Kidney (tissue), 13 donors: ENCODE measurements at regions not wholly inside any gene's neighbourhood (a gene's known extent, or its start where the extent isn't known, plus 50 kb on each side); places are given as distances from the start of the nearest gene placed in this dataset.

ENCODE experiments used
- DNase-seq, 5 donors: peaks; one replicate each; pipeline ENCODE4 v3.0.0-alpha.2; 2013 to 2020
- FAIRE-seq: peaks from 2 replicates; lab custom pipeline; 2012; peaks lifted over from hg19 to GRCh38; lab: Jason Lieb, UNC
- H3K27ac ChIP-seq, 2 donors: one replicate each; pipeline ENCODE4 v1.7.0; 2013; ENCODE audit warnings: low read depth in 2 of 2, low read length in 2 of 2, inconsistent platforms in 1 of 2
- H3K27me3 ChIP-seq: one replicate; pipeline ENCODE4 v1.7.1; 2013; ENCODE audit warnings: low read length, inconsistent platforms; ENCODE audit not compliant: control insufficient read depth, insufficient read depth
- H3K36me3 ChIP-seq, 3 donors: one replicate each; pipeline versions ENCODE4 v1.7.0 to v1.7.1; 2013; ENCODE audit warnings: low read length in 3 of 3, control low read depth in 1 of 3, inconsistent platforms in 1 of 3; ENCODE audit not compliant: insufficient read depth in 3 of 3, control insufficient read depth in 2 of 3
- H3K4me1 ChIP-seq, 3 donors: one replicate each; pipeline versions ENCODE4 v1.7.0 to v1.7.1; 2013; ENCODE audit warnings: low read length in 3 of 3, inconsistent platforms in 1 of 3, low read depth in 1 of 3; ENCODE audit not compliant: control insufficient read depth in 2 of 3, insufficient read depth in 2 of 3
- H3K4me3 ChIP-seq, 3 donors: one replicate each; pipeline versions ENCODE4 v1.7.0 to v1.8.1; 2013; ENCODE audit warnings: low read length in 3 of 3, control low read depth in 1 of 3, inconsistent platforms in 1 of 3
- H3K9ac ChIP-seq, 3 donors: one replicate each; pipeline versions ENCODE4 v1.7.0 to v1.7.1; 2013; ENCODE audit warnings: low read length in 3 of 3, control low read depth in 1 of 3, inconsistent platforms in 1 of 3
- H3K9me3 ChIP-seq, 3 donors: one replicate each; pipeline versions ENCODE4 v1.7.0 to v1.7.1; 2013; ENCODE audit warnings: low read length in 3 of 3, control low read depth in 1 of 3, inconsistent platforms in 1 of 3; ENCODE audit not compliant: control insufficient read depth in 2 of 3, insufficient read depth in 1 of 3
- CTCF ChIP-seq: IDR thresholded peaks from 3 replicates; pipeline ENCODE4 v1.5.1; 2012; ENCODE audit warnings: mild to moderate bottlenecking, moderate library complexity, borderline replicate concordance; ENCODE audit not compliant: insufficient read depth; ENCODE audit errors: extremely low read depth
- intact Hi-C: fragments of 100-400 bp; cut with DNase I; formaldehyde crosslinking; loops from one replicate; pipeline ENCODE4 v1.11.1; 2022
- donor health status: control.
- donor health status: control.
- donor health status: control.
- donor health status: control.
- donor health status: control.
- donor health status: DM: yes; HTN: yes; CAD: no.
- donor health status: Normal renal cell carcinoma (clear cell type).

GRCh38 chr13:34070006-34070405, 252.1 kb downstream of the RFC3 start:
- H3K9me3 ChIP-seq = peaks cover 0 to 7% (median 0%) of the 10 kb centered on the region in 3 donors
- DNase-seq = no peak
- H3K27ac ChIP-seq = no peak overlapping the region
- H3K4me3 ChIP-seq = no peak overlapping the region
- H3K9ac ChIP-seq = no peak overlapping the region
- intact Hi-C loops = no loop called here
- no peaks in the 10 kb centered on the region for H3K4me1 ChIP-seq
- TF ChIP-seq CTCF = no peak
- no peak for FAIRE-seq
- no peaks in the 10 kb centered on the region for H3K36me3 ChIP-seq
- no peaks in the 10 kb centered on the region for H3K27me3 ChIP-seq

GRCh38 chr13:34070544-34071303, 252.8 kb downstream of the RFC3 start:
- FAIRE-seq = no peak
- Histone ChIP-seq H3K9ac (no peak overlapping the region), H3K4me3 (no peak overlapping the region), H3K9me3 (peaks cover 0 to 7% (median 0%) of the 10 kb centered on the region in 3 donors), H3K27me3 (no peaks in the 10 kb centered on the region), H3K4me1 (no peaks in the 10 kb centered on the region), H3K36me3 (no peaks in the 10 kb centered on the region), H3K27ac (no peak overlapping the region)
- intact Hi-C loops = no loop called here
- TF ChIP-seq CTCF = no peak
- DNase-seq = no peak

GRCh38 chr13:34076319-34076718, 258.4 kb downstream of the RFC3 start:
- Histone ChIP-seq H3K36me3 (no peaks in the 10 kb centered on the region), H3K4me1 (peaks cover 0 to 6% (median 5%) of the 10 kb centered on the region in 3 donors), H3K27me3 (no peaks in the 10 kb centered on the region), H3K9ac (no peak overlapping the region), H3K27ac (no peak overlapping the region), H3K4me3 (no peak overlapping the region), H3K9me3 (no peaks in the 10 kb centered on the region)
- intact Hi-C loops = no loop called here
- TF ChIP-seq CTCF = no peak
- DNase-seq (no peak), FAIRE-seq (no peak)
